Lower leg skin (tissue), 4 donors: ENCODE measurements at regions not wholly inside any gene's neighbourhood (a gene's known extent, or its start where the extent isn't known, plus 50 kb on each side); places are given as distances from the start of the nearest gene placed in this dataset.
A peak's percentile ranks its signal among the peaks of the same experiment; 100 is the strongest.
"Not testable (repeated sequence)": the region's sequence is repeated elsewhere in the genome, so short reads cannot be mapped to it uniquely, and the experiment has no call there.

ENCODE experiments used
- DNase-seq, 2 donors: peaks; one replicate each; pipeline ENCODE4 v3.0.0-alpha.2; 2019; ENCODE audit warnings: low spot score in 2 of 2
- H3K4me3 ChIP-seq: fragments of 200-600 bp; sonication (generic); 2 replicates; pipeline ENCODE4 v1.5.1; 2017; ENCODE audit warnings: mild to moderate bottlenecking, low read depth; ENCODE audit not compliant: poor library complexity, severe bottlenecking
- POLR2A ChIP-seq, 2 donors: fragments of 450-650 bp; IDR thresholded peaks; one replicate each; pipeline ENCODE4 v1.6.1; 2016 to 2017; ENCODE audit warnings: antibody characterized with exemption in 2 of 2, mild to moderate bottlenecking in 1 of 2, moderate library complexity in 1 of 2
- WGBS, 2 donors: methylation state at CpG; one replicate each; pipeline ENCODE4 v1.1.5; 2018; 5-methylcytosine and 5-hydroxymethylcytosine counted together
- intact Hi-C: fragments of 100-400 bp; cut with DNase I; formaldehyde crosslinking; loops from one replicate; pipeline ENCODE4 v1.15.0; 2023; ENCODE audit warnings: low total_unique reads
- TF ChIP-seq, protein P1 (sequence below), 3 donors: fragments of 450-650 bp; IDR thresholded peaks; one replicate each; pipeline ENCODE4 v1.5.1; 2016; ENCODE audit warnings: antibody characterized with exemption in 3 of 3, mild to moderate bottlenecking in 3 of 3, moderate library complexity in 2 of 3

DNA sequence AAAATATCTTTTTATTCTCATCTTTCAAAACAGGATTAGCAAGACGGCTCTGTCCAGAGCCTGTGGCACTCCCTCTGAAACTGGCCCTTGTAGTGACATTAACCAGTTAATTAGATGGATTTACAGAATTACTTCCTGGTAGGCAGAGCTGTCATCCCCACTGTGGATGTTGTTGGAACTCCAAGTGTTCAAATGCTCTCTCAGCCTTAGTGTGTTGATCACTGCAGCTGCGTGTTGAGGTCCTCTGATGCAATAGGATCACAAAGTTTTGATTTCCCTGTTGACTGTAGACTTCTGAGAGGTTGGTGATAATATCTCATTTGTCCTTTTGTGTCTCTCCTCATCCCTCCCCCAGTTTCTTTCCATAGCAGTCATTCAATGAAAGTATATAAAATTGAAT is 117.3 kb upstream of the CDK6 start:
- TF ChIP-seq, protein P1, sequence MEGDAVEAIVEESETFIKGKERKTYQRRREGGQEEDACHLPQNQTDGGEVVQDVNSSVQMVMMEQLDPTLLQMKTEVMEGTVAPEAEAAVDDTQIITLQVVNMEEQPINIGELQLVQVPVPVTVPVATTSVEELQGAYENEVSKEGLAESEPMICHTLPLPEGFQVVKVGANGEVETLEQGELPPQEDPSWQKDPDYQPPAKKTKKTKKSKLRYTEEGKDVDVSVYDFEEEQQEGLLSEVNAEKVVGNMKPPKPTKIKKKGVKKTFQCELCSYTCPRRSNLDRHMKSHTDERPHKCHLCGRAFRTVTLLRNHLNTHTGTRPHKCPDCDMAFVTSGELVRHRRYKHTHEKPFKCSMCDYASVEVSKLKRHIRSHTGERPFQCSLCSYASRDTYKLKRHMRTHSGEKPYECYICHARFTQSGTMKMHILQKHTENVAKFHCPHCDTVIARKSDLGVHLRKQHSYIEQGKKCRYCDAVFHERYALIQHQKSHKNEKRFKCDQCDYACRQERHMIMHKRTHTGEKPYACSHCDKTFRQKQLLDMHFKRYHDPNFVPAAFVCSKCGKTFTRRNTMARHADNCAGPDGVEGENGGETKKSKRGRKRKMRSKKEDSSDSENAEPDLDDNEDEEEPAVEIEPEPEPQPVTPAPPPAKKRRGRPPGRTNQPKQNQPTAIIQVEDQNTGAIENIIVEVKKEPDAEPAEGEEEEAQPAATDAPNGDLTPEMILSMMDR (IDR thresholded peaks at IDR 0.05), result no peak
- no peak for TF ChIP-seq POLR2A (IDR thresholded peaks at IDR 0.05)
- H3K4me3 ChIP-seq, result no peak overlapping the region
- no peak for DNase-seq
- intact Hi-C loops, result no loop called here
- WGBS, 2 donors, result 32 to 34% methylated on average over 2 of the region's 2 CpGs

DNA sequence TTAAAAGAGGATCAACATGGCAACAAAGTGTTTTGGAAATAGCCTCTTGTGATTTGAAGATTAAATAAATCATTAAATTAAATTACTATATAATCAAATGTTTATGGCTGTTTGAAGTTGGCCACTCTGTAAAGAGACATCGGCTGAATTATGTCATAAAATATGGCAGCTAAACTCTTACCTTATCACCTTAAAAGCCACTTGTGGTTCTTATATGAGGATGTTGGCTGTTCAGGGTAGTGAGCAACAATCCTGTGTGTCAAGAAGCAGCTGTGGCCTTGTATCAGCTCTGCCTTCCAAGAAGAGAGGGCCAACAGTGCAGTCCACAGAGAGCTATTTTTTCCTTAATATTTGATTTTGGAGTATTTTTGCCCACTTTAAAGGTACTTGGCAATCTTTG is 113.4 kb upstream of the CDK6 start:
- DNase-seq, result no peak
- no peak overlapping the region for H3K4me3 ChIP-seq
- intact Hi-C loops, result no loop called here
- 56 to 77% methylated on average over 1 of the region's 1 CpG for WGBS, 2 donors
- TF ChIP-seq POLR2A (IDR thresholded peaks at IDR 0.05), result no peak
- TF ChIP-seq, protein P1 (IDR thresholded peaks at IDR 0.05), result no peak

DNA sequence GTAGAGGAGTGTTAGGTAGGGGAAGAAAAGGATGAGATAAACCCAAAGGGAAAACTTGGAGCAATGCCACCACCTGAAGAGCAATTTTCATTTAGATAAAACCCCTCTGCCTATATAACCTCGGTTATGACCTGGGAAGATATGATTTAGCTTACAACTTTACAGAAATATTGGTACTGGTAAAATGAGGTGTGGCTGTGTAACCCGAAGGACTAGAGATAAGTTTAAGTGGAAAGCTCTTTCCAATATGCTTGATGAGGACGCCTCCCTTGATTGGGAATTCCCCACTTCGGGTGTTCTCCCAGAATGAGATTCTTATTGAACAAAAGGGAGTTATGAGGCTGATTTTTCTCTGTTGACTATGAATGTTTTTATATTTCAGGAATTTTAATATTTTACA is 109.5 kb upstream of the CDK6 start:
- intact Hi-C loops, result no loop called here
- WGBS, 2 donors, result 41 to 54% methylated on average over 4 of the region's 4 CpGs
- DNase-seq, result no peak
- no peak overlapping the region for H3K4me3 ChIP-seq
- TF ChIP-seq POLR2A (IDR thresholded peaks at IDR 0.05), result no peak
- TF ChIP-seq, protein P1 (IDR thresholded peaks at IDR 0.05), result no peak

DNA sequence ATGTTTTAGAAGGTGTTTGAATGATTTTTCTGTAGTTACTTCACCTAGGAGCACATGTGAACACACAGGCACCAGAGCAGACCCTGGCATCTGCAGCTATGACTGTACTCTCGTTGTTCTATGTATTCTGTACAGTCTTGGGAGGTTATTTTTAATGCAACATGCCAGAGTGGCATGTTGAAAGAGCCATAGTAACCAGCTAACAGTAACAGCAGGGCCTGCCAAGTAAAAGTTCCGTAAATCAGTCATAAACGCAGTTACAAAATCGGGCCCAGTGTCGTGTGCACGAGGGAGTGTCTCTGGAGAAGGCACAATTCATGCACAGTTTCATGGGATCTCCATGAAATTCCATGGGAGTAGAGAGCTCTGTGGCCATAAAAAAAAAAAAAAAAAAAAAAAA is 108.3 kb upstream of the CDK6 start:
- peak in 1 of 2 donors; percentile 49 for DNase-seq
- WGBS, 2 donors, result 26 to 28% methylated on average over 6 of the region's 6 CpGs
- no peak overlapping the region for H3K4me3 ChIP-seq
- intact Hi-C loops, result no loop called here
- TF ChIP-seq, protein P1 (IDR thresholded peaks at IDR 0.05), result no peak
- TF ChIP-seq POLR2A (IDR thresholded peaks at IDR 0.05), result no peak

- intact Hi-C loops, result not testable (repeated sequence)
Measured at GRCh38 chr7:92942706-92943105, 106.3 kb upstream of the CDK6 start.

GRCh38 chr7:92939666-92940360 is 103.4 kb upstream of the CDK6 start:
- intact Hi-C loops, result no loop called here
- no peak overlapping the region for H3K4me3 ChIP-seq
- WGBS, 2 donors, result 65 to 72% methylated on average over 3 of the region's 3 CpGs
- no peak for DNase-seq
- TF ChIP-seq, protein P1 (IDR thresholded peaks at IDR 0.05), result no peak
- TF ChIP-seq POLR2A (IDR thresholded peaks at IDR 0.05), result no peak

More at GRCh38 chr7:92942706-92943105, 106.3 kb upstream of the CDK6 start:
- H3K4me3 ChIP-seq, DNase-seq: not testable (repeated sequence)
- 59 to 68% methylated on average over 1 of the region's 1 CpG for WGBS, 2 donors
